HG02884 (cell line): ENCODE measurements at regions not wholly inside any gene's neighbourhood (a gene's known extent, or its start where the extent isn't known, plus 50 kb on each side); places are given as distances from the start of the nearest gene placed in this dataset.
"Not testable (repeated sequence)": the region's sequence is repeated elsewhere in the genome, so short reads cannot be mapped to it uniquely, and the experiment has no call there.

Source experiments
- ATAC-seq: cut with Tn5 transposase; IDR thresholded peaks from one replicate; pipeline ENCODE4 v1.9.1; 2021; ENCODE audit warnings: mild to moderate bottlenecking, moderate library complexity; ENCODE audit not compliant: unreplicated experiment

GRCh38 chr7:46091071-46091470 is 170.0 kb upstream of the IGFBP3 start:
- no peak for ATAC-seq

GRCh38 chr7:46089281-46089680 is 168.2 kb upstream of the IGFBP3 start:
- no peak for ATAC-seq

GRCh38 chr7:46088486-46088885 is 167.4 kb upstream of the IGFBP3 start:
- ATAC-seq: not testable (repeated sequence)

- no peak for ATAC-seq
These were observed 159.6 kb upstream of the IGFBP3 start for GRCh38 chr7:46080595-46081159.

DNA sequence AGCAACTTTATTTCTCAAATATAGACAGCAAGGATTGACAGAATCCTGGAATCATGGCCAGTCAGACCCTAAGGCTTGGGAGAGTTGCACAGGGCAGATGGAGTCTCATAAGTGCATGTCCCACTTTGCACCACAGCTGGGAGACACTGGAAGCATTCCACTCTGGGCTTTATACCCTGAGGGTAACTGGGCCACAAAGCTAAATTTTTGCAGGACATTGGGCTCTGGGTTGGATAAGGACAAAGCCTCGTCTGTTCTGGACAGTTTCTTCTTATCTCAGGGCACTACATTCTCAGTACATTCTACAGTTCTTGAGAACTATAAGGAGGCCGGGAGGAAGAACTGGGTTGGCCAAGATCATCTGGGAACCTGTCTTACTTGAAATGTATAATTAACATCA is 158.3 kb upstream of the IGFBP3 start:
- ATAC-seq: no peak

DNA sequence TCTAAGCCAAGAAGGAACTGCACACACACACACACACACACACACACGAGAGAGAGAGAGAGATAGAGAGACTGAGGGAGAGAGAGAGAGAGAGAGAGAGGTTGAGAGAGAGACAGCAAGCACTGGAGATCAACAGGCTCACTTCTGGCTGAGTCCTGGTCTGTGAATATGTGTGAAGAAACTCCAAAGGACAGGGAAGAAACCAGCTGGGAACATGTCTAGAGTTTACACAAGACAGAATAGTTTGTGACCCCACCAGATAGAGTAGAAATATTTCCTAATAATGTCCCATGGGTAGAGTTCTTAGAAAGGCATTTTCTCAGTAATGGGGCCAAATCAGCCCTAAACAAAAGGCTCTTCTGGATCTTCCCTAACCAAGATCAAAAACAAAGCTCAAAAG is 155.5 kb upstream of the IGFBP3 start:
- no peak for ATAC-seq

DNA sequence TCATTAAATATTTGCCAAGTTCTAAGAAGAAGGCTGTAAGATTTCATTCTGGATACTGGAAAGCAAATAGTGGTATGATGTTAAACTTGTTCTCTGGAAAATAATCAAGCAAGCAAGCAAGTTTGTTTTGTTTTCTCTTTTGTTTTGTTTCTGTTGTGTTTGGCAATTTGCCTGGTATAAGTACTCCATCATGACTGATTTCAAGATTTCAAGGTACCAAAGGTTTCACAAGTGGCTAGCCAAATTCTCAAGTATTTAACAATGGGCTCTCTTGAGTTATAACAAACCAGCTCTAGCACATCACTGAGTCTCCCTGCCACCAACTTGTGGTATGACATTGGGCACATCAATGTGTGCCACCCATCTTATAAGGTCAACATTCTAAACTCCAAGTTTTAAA is 151.7 kb upstream of the IGFBP3 start:
- no peak for ATAC-seq

- ATAC-seq: no peak
These were observed 150.5 kb upstream of the IGFBP3 start for GRCh38 chr7:46071601-46072000.

- ATAC-seq: no peak
These were observed 150.0 kb upstream of the IGFBP3 start for GRCh38 chr7:46071076-46071475.

DNA sequence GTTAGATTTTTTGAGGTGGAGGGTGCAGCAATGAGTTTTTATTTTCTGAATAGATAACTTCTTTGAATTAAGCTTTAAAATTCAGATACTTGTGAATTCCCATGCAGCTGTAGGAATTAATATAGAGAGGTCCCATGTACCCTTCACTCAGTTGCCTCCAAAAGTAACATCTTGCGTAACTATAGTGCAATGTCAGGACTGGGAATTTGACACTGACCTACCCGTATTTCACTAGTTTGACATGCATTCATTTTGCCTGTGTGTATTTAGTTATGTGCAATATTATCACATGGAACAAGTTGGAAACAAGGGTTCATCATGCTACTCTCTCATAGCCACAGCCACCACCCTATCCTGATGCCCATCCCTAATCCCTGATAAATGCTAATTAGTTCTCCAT is 147.1 kb upstream of the IGFBP3 start:
- ATAC-seq: no peak

- ATAC-seq: no peak
These were observed 138.4 kb upstream of the IGFBP3 start for GRCh38 chr7:46059308-46060020.

GRCh38 chr7:46058086-46058823 is 137.2 kb upstream of the IGFBP3 start:
- ATAC-seq: no peak

GRCh38 chr7:46054915-46055314 is 133.8 kb upstream of the IGFBP3 start:
- ATAC-seq: no peak

DNA sequence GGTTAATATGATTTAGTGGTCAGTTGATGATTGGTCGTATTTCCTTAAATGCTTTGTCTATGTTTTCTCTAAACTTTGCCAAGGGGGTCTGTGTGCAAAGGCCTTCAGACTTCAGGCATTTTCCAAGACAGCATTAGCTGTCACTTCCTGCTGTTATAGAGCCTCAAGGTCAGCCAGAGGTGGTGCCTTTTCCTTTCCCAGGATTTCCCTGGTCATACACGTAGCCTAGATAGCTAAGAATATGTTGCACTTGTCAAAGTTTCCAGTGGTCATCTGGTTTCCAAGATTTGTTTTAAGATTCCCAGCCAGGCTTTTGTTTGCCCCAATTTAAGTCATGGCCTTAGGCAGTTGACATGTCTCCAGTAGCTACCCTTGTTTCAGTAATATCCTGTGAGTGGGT is 133.2 kb upstream of the IGFBP3 start:
- no peak for ATAC-seq

DNA sequence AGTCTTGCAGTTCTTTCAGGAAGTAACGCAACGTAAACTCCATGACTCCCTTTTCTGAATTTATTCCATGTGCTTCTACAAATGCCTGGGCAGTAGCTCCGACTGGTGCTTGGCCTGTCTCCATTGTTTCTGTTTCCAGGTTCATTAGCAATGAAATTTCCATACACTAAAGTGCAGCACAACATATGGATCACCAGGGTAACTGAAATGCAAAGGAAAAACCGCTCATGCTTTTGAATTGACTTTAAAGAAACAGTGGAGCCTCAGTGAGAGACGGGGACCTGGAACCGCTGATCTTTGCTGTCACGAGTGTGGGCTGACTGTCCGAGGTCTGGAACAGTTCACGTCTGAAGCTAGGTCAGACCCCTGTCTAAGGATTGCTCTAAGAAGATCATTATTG is 126.5 kb upstream of the IGFBP3 start:
- no peak for ATAC-seq

- not testable (repeated sequence) for ATAC-seq
These were observed 122.3 kb upstream of the IGFBP3 start for GRCh38 chr7:46043338-46043737.

DNA sequence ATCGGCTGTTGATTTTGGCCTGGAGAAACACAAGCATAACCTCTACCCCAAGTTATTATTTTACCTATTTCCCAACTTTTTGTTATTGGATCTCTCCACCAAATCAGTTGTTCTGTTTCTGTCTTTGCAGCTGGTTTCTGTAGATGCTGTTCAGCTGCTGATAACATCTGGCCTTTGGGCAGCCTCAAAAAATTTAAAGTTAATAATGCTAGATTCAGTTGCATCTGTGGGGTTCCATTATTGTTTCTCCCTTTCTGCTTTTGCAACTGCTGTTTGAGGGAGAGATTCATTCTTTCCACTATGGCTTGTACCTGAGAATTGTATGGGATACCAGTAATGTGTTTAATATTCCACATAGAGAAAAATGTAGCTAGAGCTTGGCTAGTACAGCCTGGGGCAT is 118.7 kb upstream of the IGFBP3 start:
- not testable (repeated sequence) for ATAC-seq

DNA sequence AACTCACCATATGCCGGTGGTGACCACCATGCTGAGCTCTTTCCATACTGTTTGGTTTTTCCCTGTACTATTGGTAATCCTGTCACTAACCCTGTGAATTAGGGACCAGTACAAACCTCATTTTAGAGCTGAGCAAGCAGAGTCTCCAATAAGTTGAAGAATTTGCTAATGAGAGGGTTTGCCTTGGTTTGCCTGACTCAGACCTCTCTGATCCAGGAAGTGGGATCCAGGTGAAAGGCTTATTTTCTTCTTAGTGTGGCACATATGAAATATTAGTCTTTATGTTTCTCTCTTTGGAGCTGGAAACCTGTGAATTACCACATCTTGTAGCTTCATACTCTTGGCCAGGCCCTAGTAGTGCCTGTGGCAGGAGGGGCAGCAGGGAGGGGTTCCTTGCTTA is 114.1 kb upstream of the IGFBP3 start:
- no peak for ATAC-seq

- no peak for ATAC-seq
These were observed 113.1 kb upstream of the IGFBP3 start for GRCh38 chr7:46034056-46034768.

DNA sequence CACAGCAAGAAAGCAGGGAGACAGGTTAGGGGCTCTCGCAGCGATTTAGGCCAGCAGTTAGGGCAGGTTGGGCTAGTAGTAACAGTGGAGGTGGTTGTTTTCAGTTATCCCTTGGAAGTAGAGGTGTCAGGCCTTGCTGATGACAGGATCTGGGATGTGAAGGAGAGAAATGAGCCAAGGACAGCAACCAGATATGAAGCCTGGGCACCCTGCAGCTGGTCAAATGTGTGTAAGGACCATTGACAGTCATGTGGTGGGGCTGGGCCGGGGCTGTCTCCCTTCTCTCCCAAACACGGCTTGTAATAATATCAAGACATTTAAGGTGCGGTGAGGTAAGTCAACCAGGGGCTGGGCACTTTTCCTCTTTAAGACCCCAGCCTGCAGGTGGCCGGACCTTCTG is 112.5 kb upstream of the IGFBP3 start:
- ATAC-seq: no peak

- no peak for ATAC-seq
These were observed 111.9 kb upstream of the IGFBP3 start for GRCh38 chr7:46032942-46033341.

GRCh38 chr7:46032353-46032752 is 111.3 kb upstream of the IGFBP3 start:
- ATAC-seq: no peak
